Mesenchymal stem cell (in vitro differentiated cells and primary cell): ENCODE measurements at regions not wholly inside any gene's neighbourhood (a gene's known extent, or its start where the extent isn't known, plus 50 kb on each side); places are given as distances from the start of the nearest gene placed in this dataset.
A peak's percentile ranks its signal among the peaks of the same experiment; 100 is the strongest.

Experiments used
- DNase-seq: peaks from one replicate; pipeline ENCODE4 v3.0.0-alpha.2; 2013
- H2AFZ ChIP-seq: one replicate; pipeline ENCODE4 v1.6.1; 2013; ENCODE audit warnings: low read depth, mild to moderate bottlenecking, control low read depth, inconsistent platforms, low read length, moderate library complexity
- H2AK5ac ChIP-seq: 2 replicates; pipeline ENCODE4 v1.6.1; 2013; ENCODE audit warnings: low read length, moderate library complexity, mild to moderate bottlenecking, inconsistent platforms; ENCODE audit not compliant: severe bottlenecking
- H2BK120ac ChIP-seq: one replicate; pipeline ENCODE4 v1.6.1; 2013; ENCODE audit warnings: low read depth, mild to moderate bottlenecking, inconsistent platforms, low read length, moderate library complexity
- H2BK12ac ChIP-seq, 2 experiments: one replicate each; pipeline ENCODE4 v1.6.1; 2013; ENCODE audit warnings: inconsistent platforms in 2 of 2, low read length in 2 of 2, mild to moderate bottlenecking in 2 of 2, moderate library complexity in 2 of 2, control low read depth in 1 of 2
- H2BK15ac ChIP-seq: one replicate; pipeline ENCODE4 v1.6.1; 2013; ENCODE audit warnings: mild to moderate bottlenecking, low read depth, inconsistent platforms; ENCODE audit not compliant: poor library complexity, severe bottlenecking
- H2BK5ac ChIP-seq: 2 replicates; pipeline ENCODE4 v1.6.1; 2013; ENCODE audit warnings: low read depth, mild to moderate bottlenecking, low read length, control low read depth, inconsistent platforms; ENCODE audit not compliant: poor library complexity, severe bottlenecking
- H3K14ac ChIP-seq, 2 experiments: one replicate each; pipeline ENCODE4 v1.6.1; 2013; ENCODE audit warnings: inconsistent platforms in 2 of 2, low read length in 2 of 2, control low read depth in 1 of 2, mild to moderate bottlenecking in 1 of 2, moderate library complexity in 1 of 2
- H3K18ac ChIP-seq, 2 experiments: one replicate each; pipeline ENCODE4 v1.6.1; 2013; ENCODE audit warnings: inconsistent platforms in 2 of 2, low read length in 2 of 2, control low read depth in 1 of 2, low read depth in 1 of 2, mild to moderate bottlenecking in 1 of 2
- H3K23ac ChIP-seq, 2 experiments: one replicate each; pipeline ENCODE4 v1.6.1; 2013; ENCODE audit warnings: inconsistent platforms in 2 of 2, low read length in 2 of 2, mild to moderate bottlenecking in 2 of 2, moderate library complexity in 2 of 2, control low read depth in 1 of 2
- H3K27ac ChIP-seq: 2 replicates; pipeline ENCODE4 v1.5.1; 2013; ENCODE audit warnings: mild to moderate bottlenecking, moderate library complexity, low read length, control low read depth, inconsistent platforms; ENCODE audit not compliant: poor library complexity, severe bottlenecking
- H3K27me3 ChIP-seq, 2 experiments: 2 replicates each; pipeline versions ENCODE4 v1.6.1 to v1.7.0; 2013; ENCODE audit warnings: low read length in 2 of 2, mild to moderate bottlenecking in 2 of 2, moderate library complexity in 2 of 2, control low read depth in 1 of 2, inconsistent platforms in 1 of 2; ENCODE audit not compliant: control insufficient read depth in 1 of 2, insufficient read depth in 1 of 2
- H3K36me3 ChIP-seq, 2 experiments: 2 replicates each; pipeline versions ENCODE4 v1.6.1 to v1.7.0; 2013; ENCODE audit warnings: low read length in 2 of 2, control low read depth in 1 of 2, inconsistent platforms in 1 of 2, low read depth in 1 of 2, mild to moderate bottlenecking in 1 of 2; ENCODE audit not compliant: insufficient read depth in 2 of 2, control insufficient read depth in 1 of 2
- H3K4ac ChIP-seq, 2 experiments: one replicate each; pipeline ENCODE4 v1.6.1; 2013; ENCODE audit warnings: inconsistent platforms in 2 of 2, low read length in 2 of 2, mild to moderate bottlenecking in 2 of 2, moderate library complexity in 2 of 2, control low read depth in 1 of 2, low read depth in 1 of 2
- H3K4me1 ChIP-seq: 2 replicates; pipeline ENCODE4 v1.6.1; 2013; ENCODE audit warnings: low read depth, low read length, control low read depth; ENCODE audit not compliant: control insufficient read depth, insufficient read depth
- H3K4me2 ChIP-seq: 2 replicates; pipeline ENCODE4 v1.6.1; 2013; ENCODE audit warnings: low read length, mild to moderate bottlenecking, inconsistent platforms; ENCODE audit not compliant: poor library complexity, severe bottlenecking
- H3K4me3 ChIP-seq, 2 experiments: 2 replicates each; pipeline versions ENCODE4 v1.5.1 to v1.7.0; 2013; ENCODE audit warnings: low read length in 2 of 2, mild to moderate bottlenecking in 2 of 2, control low read depth in 1 of 2, low read depth in 1 of 2; ENCODE audit not compliant: insufficient read depth in 1 of 2
- H3K79me1 ChIP-seq: replicated peaks from 2 replicates; pipeline ENCODE4 v1.6.1; 2013; ENCODE audit warnings: mild to moderate bottlenecking, control low read depth, low read length, inconsistent platforms; ENCODE audit not compliant: poor library complexity, severe bottlenecking
- H3K9ac ChIP-seq: 2 replicates; pipeline ENCODE4 v1.7.0; 2013; ENCODE audit warnings: mild to moderate bottlenecking, low read length, moderate library complexity
- H3K9me3 ChIP-seq: 2 replicates; pipeline ENCODE4 v1.7.0; 2013; ENCODE audit warnings: mild to moderate bottlenecking, low read length; ENCODE audit not compliant: control insufficient read depth
- H4K8ac ChIP-seq: one replicate; pipeline ENCODE4 v1.6.1; 2013; ENCODE audit warnings: inconsistent platforms, mild to moderate bottlenecking, low read length, moderate library complexity
- H4K91ac ChIP-seq: one replicate; pipeline ENCODE4 v1.6.1; 2013; ENCODE audit warnings: mild to moderate bottlenecking, low read length, inconsistent platforms
- WGBS: methylation state at CpG from one replicate; pipeline ENCODE4 v1.1.7; 2013; ENCODE audit warnings: mixed read lengths; 5-methylcytosine and 5-hydroxymethylcytosine counted together

- Histone ChIP-seq H4K8ac (no peak overlapping the region), H2BK5ac (no peak overlapping the region), H3K4me1 (no peaks in the 10 kb centered on the region), H2AFZ (no peak overlapping the region), H3K14ac (no peak overlapping the region), H3K4me3 (no peak overlapping the region), H4K91ac (no peak overlapping the region), H3K27me3 (no peaks in the 10 kb centered on the region), H2BK120ac (no peak overlapping the region), H3K9ac (no peak overlapping the region), H2BK12ac (no peak overlapping the region), H2BK15ac (no peak overlapping the region), H3K27ac (no peak overlapping the region), H3K79me1 (no peaks in the 10 kb centered on the region), H3K4ac (no peak overlapping the region), H3K36me3 (no peaks in the 10 kb centered on the region), H3K9me3 (no peaks in the 10 kb centered on the region), H2AK5ac (no peak overlapping the region), H3K18ac (no peak overlapping the region), H3K23ac (no peak overlapping the region), H3K4me2 (no peak overlapping the region)
- no peak for DNase-seq
- 85% methylated on average over 2 of the region's 2 CpGs for WGBS
These were observed 344.2 kb upstream of the NCAM1 start for GRCh38 chr11:112617098-112617425.

- no peaks in the 10 kb centered on the region for H3K27me3 ChIP-seq
- H2BK120ac ChIP-seq: no peak overlapping the region
- no peaks in the 10 kb centered on the region for H3K9me3 ChIP-seq
- no peak overlapping the region for H2BK12ac ChIP-seq
- H2AK5ac ChIP-seq: no peak overlapping the region
- H3K79me1 ChIP-seq: no peaks in the 10 kb centered on the region
- H2AFZ ChIP-seq: no peak overlapping the region
- no peak for DNase-seq
- WGBS: 74% methylated on average over 12 of the region's 13 CpGs
- no peak overlapping the region for H4K8ac ChIP-seq
- H4K91ac ChIP-seq: no peak overlapping the region
- H3K4me2 ChIP-seq: no peak overlapping the region
- peak overlapping the region in 1 of 2 experiments; percentile 15 for H3K4ac ChIP-seq
- no peaks in the 10 kb centered on the region for H3K36me3 ChIP-seq
- H2BK5ac ChIP-seq: no peak overlapping the region
- H3K27ac ChIP-seq: no peak overlapping the region
- no peak overlapping the region for H3K23ac ChIP-seq
- no peak overlapping the region for H3K9ac ChIP-seq
- no peak overlapping the region for H2BK15ac ChIP-seq
- peak overlapping the region in 1 of 2 experiments; percentile 34 for H3K18ac ChIP-seq
- H3K4me1 ChIP-seq: no peaks in the 10 kb centered on the region
- H3K4me3 ChIP-seq: no peak overlapping the region
- peak overlapping the region in 1 of 2 experiments; percentile 65 for H3K14ac ChIP-seq
These were observed 343.0 kb upstream of the NCAM1 start for GRCh38 chr11:112617977-112618826.

GRCh38 chr11:112619106-112619505, 342.1 kb upstream of the NCAM1 start:
- H2BK5ac ChIP-seq: no peak overlapping the region

GRCh38 chr11:112620621-112621394, 340.4 kb upstream of the NCAM1 start:
- no peak overlapping the region for H2AFZ ChIP-seq
- no peak overlapping the region for H2BK12ac ChIP-seq
- H3K14ac ChIP-seq: no peak overlapping the region
- H4K8ac ChIP-seq: no peak overlapping the region
- H3K79me1 ChIP-seq: no peaks in the 10 kb centered on the region
- 71% methylated on average over 7 of the region's 7 CpGs for WGBS
- no peak overlapping the region for H3K4me2 ChIP-seq
- H3K27me3 ChIP-seq: no peaks in the 10 kb centered on the region
- no peaks in the 10 kb centered on the region for H3K9me3 ChIP-seq
- no peak overlapping the region for H2BK5ac ChIP-seq
- H3K18ac ChIP-seq: no peak overlapping the region
- H3K36me3 ChIP-seq: no peaks in the 10 kb centered on the region
- no peak overlapping the region for H2BK15ac ChIP-seq
- H3K4me3 ChIP-seq: no peak overlapping the region
- H3K4me1 ChIP-seq: no peaks in the 10 kb centered on the region
- DNase-seq: peak; percentile 5
- H3K27ac ChIP-seq: no peak overlapping the region
- H3K4ac ChIP-seq: no peak overlapping the region
- H2BK120ac ChIP-seq: no peak overlapping the region
- H3K23ac ChIP-seq: no peak overlapping the region
- H2AK5ac ChIP-seq: no peak overlapping the region
- no peak overlapping the region for H4K91ac ChIP-seq
- H3K9ac ChIP-seq: no peak overlapping the region

More at GRCh38 chr11:112619106-112619505, 342.1 kb upstream of the NCAM1 start:
- Histone ChIP-seq H3K4ac (no peak overlapping the region), H3K79me1 (no peaks in the 10 kb centered on the region), H3K27ac (no peak overlapping the region), H3K23ac (no peak overlapping the region), H2BK15ac (no peak overlapping the region), H2BK12ac (no peak overlapping the region), H3K27me3 (no peaks in the 10 kb centered on the region), H3K36me3 (no peaks in the 10 kb centered on the region), H2AFZ (no peak overlapping the region), H3K4me1 (no peaks in the 10 kb centered on the region), H3K14ac (no peak overlapping the region), H4K8ac (no peak overlapping the region), H3K9me3 (no peaks in the 10 kb centered on the region), H3K9ac (no peak overlapping the region), H2AK5ac (no peak overlapping the region), H2BK120ac (no peak overlapping the region), H3K4me2 (no peak overlapping the region), H3K4me3 (no peak overlapping the region), H3K18ac (no peak overlapping the region), H4K91ac (no peak overlapping the region)
- WGBS: 77% methylated on average over 5 of the region's 5 CpGs
- DNase-seq: no peak
